SK-N-SH (cell line): ENCODE measurements at regions not wholly inside any gene's neighbourhood (a gene's known extent, or its start where the extent isn't known, plus 50 kb on each side); places are given as distances from the start of the nearest gene placed in this dataset.

ENCODE experiments used
- CTCF ChIA-PET: fragments of 300-600, 350-600 bp; formaldehyde crosslinking; extraction: SDS; loops from one replicate; lab custom pipeline; 2021; lab: Yijun Ruan, JAX
- POLR2A ChIA-PET: fragments of 350-600 bp; sonication (Branson Sonifier 250); formaldehyde crosslinking; extraction: SDS; loops from one replicate; lab custom pipeline; 2020; ENCODE audit warnings: antibody characterized with exemption, inconsistent platforms; lab: Yijun Ruan, JAX
- DNase-seq: peaks from one replicate; pipeline ENCODE4 v3.0.0; 2012
- H2AFZ ChIP-seq: fragments of 200-600 bp; sonication (generic); 2 replicates; pipeline ENCODE4 v1.8.1; 2016; ENCODE audit warnings: antibody characterized with exemption, mild to moderate bottlenecking, low read depth
- H3F3A ChIP-seq: fragments of 200-600 bp; sonication (generic); replicated peaks from 2 replicates; pipeline ENCODE3; 2016; ENCODE audit warnings: antibody characterized with exemption, mild to moderate bottlenecking; ENCODE audit not compliant: insufficient read depth
- H3K27ac ChIP-seq, 2 experiments: fragments of 200-500 bp in 1 of 2; fragments of 200-600 bp in 1 of 2; sonication (Bioruptor generic) in 1 of 2; sonication (generic), shearing (Covaris generic) in 1 of 2; 2 replicates each; pipeline versions ENCODE4 v1.5.1 to v1.6.1; 2014 to 2016; ENCODE audit warnings: low read depth in 2 of 2, inconsistent platforms in 1 of 2, low read length in 1 of 2, mild to moderate bottlenecking in 1 of 2, mixed read lengths in 1 of 2
- H3K27me3 ChIP-seq: fragments of 200-600 bp; sonication (generic), shearing (Covaris generic); 2 replicates; pipeline ENCODE4 v1.6.1; 2016; ENCODE audit warnings: mixed run types; ENCODE audit not compliant: insufficient read depth
- H3K36me3 ChIP-seq, 2 experiments: fragments of 200-500 bp in 1 of 2; fragments of 200-600 bp in 1 of 2; sonication (Bioruptor generic) in 1 of 2; sonication (generic) in 1 of 2; replicated peaks in 1 of 2; 2 replicates each; pipeline versions ENCODE3 to v1.5.1; 2014 to 2016; ENCODE audit warnings: low read length in 1 of 2, mild to moderate bottlenecking in 1 of 2; ENCODE audit not compliant: insufficient read depth in 2 of 2, control insufficient read depth in 1 of 2
- H3K4me1 ChIP-seq, 2 experiments: fragments of 200-500 bp in 1 of 2; fragments of 200-600 bp in 1 of 2; sonication (Bioruptor generic) in 1 of 2; sonication (generic), shearing (Covaris generic) in 1 of 2; 2 replicates each; pipeline versions ENCODE4 v1.5.1 to v1.6.1; 2014 to 2016; ENCODE audit warnings: low read depth in 1 of 2, low read length in 1 of 2, mixed run types in 1 of 2; ENCODE audit not compliant: insufficient read depth in 2 of 2, control insufficient read depth in 1 of 2
- H3K4me2 ChIP-seq: fragments of 200-600 bp; sonication (generic), shearing (Covaris generic); 2 replicates; pipeline ENCODE4 v1.6.1; 2017; ENCODE audit warnings: mixed run types
- H3K4me3 ChIP-seq, 2 experiments: fragments of 200-500 bp in 1 of 2; fragments of 200-600 bp in 1 of 2; sonication (Bioruptor generic) in 1 of 2; sonication (generic), shearing (Covaris generic) in 1 of 2; 2 replicates each; pipeline versions ENCODE4 v1.5.1 to v1.8.1; 2014 to 2016; ENCODE audit warnings: low read depth in 2 of 2, inconsistent platforms in 1 of 2, low read length in 1 of 2, mild to moderate bottlenecking in 1 of 2, mixed read lengths in 1 of 2, moderate library complexity in 1 of 2
- H3K79me2 ChIP-seq: fragments of 200-600 bp; sonication (generic); 2 replicates; pipeline ENCODE4 v1.8.1; 2017; ENCODE audit warnings: mild to moderate bottlenecking; ENCODE audit not compliant: insufficient read depth
- H3K9ac ChIP-seq: fragments of 200-600 bp; sonication (generic); 2 replicates; pipeline ENCODE4 v1.6.1; 2017; ENCODE audit warnings: mixed run types
- H3K9me2 ChIP-seq: fragments of 200-600 bp; sonication (generic); 2 replicates; pipeline ENCODE4 v1.6.1; 2017; ENCODE audit warnings: mixed run types
- H3K9me3 ChIP-seq: fragments of 200-600 bp; sonication (generic); 2 replicates; pipeline ENCODE4 v1.6.1; 2017; ENCODE audit warnings: mixed run types, mild to moderate bottlenecking, moderate library complexity
- H4K20me1 ChIP-seq: fragments of 200-600 bp; sonication (generic); 2 replicates; pipeline ENCODE4 v1.6.1; 2017; ENCODE audit warnings: mild to moderate bottlenecking, mixed run types; ENCODE audit not compliant: insufficient read depth
- CHD2 ChIP-seq: fragments of 150-350 bp; IDR thresholded peaks from 2 replicates; pipeline ENCODE4 v1.6.1; 2018; ENCODE audit warnings: low read length; ENCODE audit not compliant: partially characterized antibody
- EZH2phosphoT487 ChIP-seq: fragments of 200-600 bp; sonication (generic); IDR thresholded peaks from 2 replicates; pipeline ENCODE4 v1.6.1; 2017; ENCODE audit warnings: low read depth, mixed run types, mild to moderate bottlenecking, antibody characterized with exemption, moderate library complexity, borderline replicate concordance
- FOSL2 ChIP-seq: IDR thresholded peaks from 2 replicates; pipeline ENCODE4 v1.4.0; 2012; ENCODE audit warnings: low read depth, mild to moderate bottlenecking, moderate library complexity, borderline replicate concordance
- FOXJ3 ChIP-seq: sonication (generic); formaldehyde crosslinking; IDR thresholded peaks from 2 replicates; pipeline ENCODE4 v1.5.1; 2020; ENCODE audit warnings: mild to moderate bottlenecking, missing genetic modification reagents
- FOXM1 ChIP-seq: IDR thresholded peaks from 2 replicates; pipeline ENCODE4 v1.4.0; 2012; ENCODE audit warnings: low read depth, mild to moderate bottlenecking
- GABPA ChIP-seq: IDR thresholded peaks from 2 replicates; pipeline ENCODE4 v1.4.0; 2012; ENCODE audit warnings: low read depth, mild to moderate bottlenecking
- JUND ChIP-seq: IDR thresholded peaks from 2 replicates; pipeline ENCODE4 v1.4.0; 2012
- NRF1 ChIP-seq: IDR thresholded peaks from 2 replicates; pipeline ENCODE4 v1.6.1; 2012; ENCODE audit warnings: low read depth, mild to moderate bottlenecking, low read length
- RAD21 ChIP-seq: IDR thresholded peaks from 2 replicates; pipeline ENCODE4 v1.6.1; 2012; ENCODE audit warnings: mild to moderate bottlenecking, low read length
- RCOR1 ChIP-seq: fragments of 150-350 bp; IDR thresholded peaks from 2 replicates; pipeline ENCODE4 v1.6.1; 2017; ENCODE audit warnings: antibody characterized with exemption, low read length
- RXRA ChIP-seq: IDR thresholded peaks from 2 replicates; pipeline ENCODE4 v1.4.0; 2012; ENCODE audit warnings: low read depth, mild to moderate bottlenecking, borderline replicate concordance
- TAF1 ChIP-seq: IDR thresholded peaks from 2 replicates; pipeline ENCODE4 v1.6.1; 2012; ENCODE audit warnings: low read depth, mild to moderate bottlenecking, low read length, moderate library complexity, borderline replicate concordance
- TCF12 ChIP-seq: IDR thresholded peaks from 2 replicates; pipeline ENCODE4 v1.4.0; 2012
- TEAD4 ChIP-seq: IDR thresholded peaks from 2 replicates; pipeline ENCODE4 v1.4.0; 2012; ENCODE audit warnings: mild to moderate bottlenecking, borderline replicate concordance; ENCODE audit not compliant: insufficient read depth
- YY1 ChIP-seq: IDR thresholded peaks from 2 replicates; pipeline ENCODE4 v1.4.0; 2012; ENCODE audit warnings: low read depth, mild to moderate bottlenecking
- WGBS: methylation state at CpG from one replicate; pipeline ENCODE4 v1.1.6; 2017; ENCODE audit warnings: low lambda C conversion rate; 5-methylcytosine and 5-hydroxymethylcytosine counted together
- TF ChIP-seq, protein P1 (sequence below): fragments of 150-350 bp; IDR thresholded peaks from 2 replicates; pipeline ENCODE4 v1.6.1; 2017; ENCODE audit warnings: antibody characterized with exemption, low read length, low read depth, borderline replicate concordance
- TF ChIP-seq, protein P2 (sequence below): IDR thresholded peaks from 2 replicates; pipeline ENCODE4 v1.6.1; 2012; ENCODE audit warnings: mild to moderate bottlenecking, low read depth, low read length, moderate library complexity

DNA sequence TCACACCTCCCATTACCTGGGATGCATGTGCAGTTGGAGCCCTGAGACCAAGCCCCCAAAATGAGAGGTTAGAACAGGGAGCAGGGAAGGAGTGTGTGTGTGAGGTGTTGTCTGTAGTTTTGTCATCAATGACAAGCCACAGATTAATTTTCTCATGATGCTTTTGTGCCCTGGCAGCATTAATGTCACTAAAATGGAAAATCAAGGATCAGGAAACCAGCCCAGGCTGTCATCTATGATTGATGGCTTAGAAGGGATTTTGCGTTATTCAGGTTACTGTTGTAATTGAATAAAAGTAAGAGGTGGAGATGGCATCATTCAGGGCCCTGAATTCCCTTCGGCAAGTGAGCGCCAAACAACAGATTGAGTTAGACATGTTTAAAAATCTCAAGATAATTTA lies 130.5 kb upstream of the C1QTNF7 start (continued):
- TF ChIP-seq JUND (no peak), FOXJ3 (CRISPR knock-in tag) (no peak), RAD21 (no peak), TEAD4 (no peak)
- TF ChIP-seq, protein P1, sequence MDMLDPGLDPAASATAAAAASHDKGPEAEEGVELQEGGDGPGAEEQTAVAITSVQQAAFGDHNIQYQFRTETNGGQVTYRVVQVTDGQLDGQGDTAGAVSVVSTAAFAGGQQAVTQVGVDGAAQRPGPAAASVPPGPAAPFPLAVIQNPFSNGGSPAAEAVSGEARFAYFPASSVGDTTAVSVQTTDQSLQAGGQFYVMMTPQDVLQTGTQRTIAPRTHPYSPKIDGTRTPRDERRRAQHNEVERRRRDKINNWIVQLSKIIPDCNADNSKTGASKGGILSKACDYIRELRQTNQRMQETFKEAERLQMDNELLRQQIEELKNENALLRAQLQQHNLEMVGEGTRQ, result no peak

DNA sequence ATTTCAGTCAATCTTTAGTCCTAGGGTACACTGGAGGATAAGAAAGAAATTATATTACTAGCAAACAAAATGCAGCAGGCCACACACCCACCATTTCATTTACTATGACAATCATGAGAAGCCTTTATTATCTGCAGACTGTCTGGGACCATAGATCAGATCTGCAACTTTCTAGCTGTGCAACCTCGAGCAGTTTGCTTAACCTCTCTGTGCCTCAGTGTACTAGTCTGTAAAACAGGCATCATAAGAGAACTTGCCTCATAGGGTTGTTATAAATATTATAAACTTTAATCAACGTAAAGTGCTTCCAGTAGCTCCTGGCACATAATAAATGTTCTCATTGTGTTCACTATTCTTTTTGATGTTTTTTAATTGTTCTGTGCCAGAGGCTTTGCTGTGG lies 128.2 kb upstream of the C1QTNF7 start:
- Histone ChIP-seq H3F3A (peaks cover 9% of the 10 kb centered on the region), H3K9me3 (no peaks in the 10 kb centered on the region), H3K27me3 (no peaks in the 10 kb centered on the region), H2AFZ (no peak overlapping the region), H3K4me1 (peaks cover 19 to 31% of the 10 kb centered on the region in 2 experiments), H3K27ac (no peak overlapping the region), H3K36me3 (no peaks in the 10 kb centered on the region), H3K4me2 (no peak overlapping the region), H3K9me2 (no peaks in the 10 kb centered on the region), H4K20me1 (no peaks in the 10 kb centered on the region), H3K9ac (no peak overlapping the region), H3K79me2 (no peaks in the 10 kb centered on the region), H3K4me3 (no peak overlapping the region)
- WGBS, result 53% methylated on average over 2 of the region's 2 CpGs
- TF ChIP-seq JUND (no peak), FOSL2 (no peak), FOXM1 (no peak), EZH2phosphoT487 (no peak), CHD2 (no peak), NRF1 (no peak), TCF12 (no peak), TAF1 (no peak), YY1 (no peak), RAD21 (no peak), RCOR1 (no peak), RXRA (no peak), GABPA (no peak)
- TF ChIP-seq, protein P1, result no peak
- TF ChIP-seq, protein P2, sequence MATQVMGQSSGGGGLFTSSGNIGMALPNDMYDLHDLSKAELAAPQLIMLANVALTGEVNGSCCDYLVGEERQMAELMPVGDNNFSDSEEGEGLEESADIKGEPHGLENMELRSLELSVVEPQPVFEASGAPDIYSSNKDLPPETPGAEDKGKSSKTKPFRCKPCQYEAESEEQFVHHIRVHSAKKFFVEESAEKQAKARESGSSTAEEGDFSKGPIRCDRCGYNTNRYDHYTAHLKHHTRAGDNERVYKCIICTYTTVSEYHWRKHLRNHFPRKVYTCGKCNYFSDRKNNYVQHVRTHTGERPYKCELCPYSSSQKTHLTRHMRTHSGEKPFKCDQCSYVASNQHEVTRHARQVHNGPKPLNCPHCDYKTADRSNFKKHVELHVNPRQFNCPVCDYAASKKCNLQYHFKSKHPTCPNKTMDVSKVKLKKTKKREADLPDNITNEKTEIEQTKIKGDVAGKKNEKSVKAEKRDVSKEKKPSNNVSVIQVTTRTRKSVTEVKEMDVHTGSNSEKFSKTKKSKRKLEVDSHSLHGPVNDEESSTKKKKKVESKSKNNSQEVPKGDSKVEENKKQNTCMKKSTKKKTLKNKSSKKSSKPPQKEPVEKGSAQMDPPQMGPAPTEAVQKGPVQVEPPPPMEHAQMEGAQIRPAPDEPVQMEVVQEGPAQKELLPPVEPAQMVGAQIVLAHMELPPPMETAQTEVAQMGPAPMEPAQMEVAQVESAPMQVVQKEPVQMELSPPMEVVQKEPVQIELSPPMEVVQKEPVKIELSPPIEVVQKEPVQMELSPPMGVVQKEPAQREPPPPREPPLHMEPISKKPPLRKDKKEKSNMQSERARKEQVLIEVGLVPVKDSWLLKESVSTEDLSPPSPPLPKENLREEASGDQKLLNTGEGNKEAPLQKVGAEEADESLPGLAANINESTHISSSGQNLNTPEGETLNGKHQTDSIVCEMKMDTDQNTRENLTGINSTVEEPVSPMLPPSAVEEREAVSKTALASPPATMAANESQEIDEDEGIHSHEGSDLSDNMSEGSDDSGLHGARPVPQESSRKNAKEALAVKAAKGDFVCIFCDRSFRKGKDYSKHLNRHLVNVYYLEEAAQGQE, result no peak
- ChIA-PET CTCF (no interaction called here), POLR2A (no interaction called here)
- no peak for DNase-seq
